Skin of body (tissue), 1 donor: ENCODE measurements at regions not wholly inside any gene's neighbourhood (a gene's known extent, or its start where the extent isn't known, plus 50 kb on each side); places are given as distances from the start of the nearest gene placed in this dataset.

Source experiments
- DNase-seq: peaks from one replicate; lab custom pipeline; 2025; lab: John Stamatoyannopoulos, UW

DNA sequence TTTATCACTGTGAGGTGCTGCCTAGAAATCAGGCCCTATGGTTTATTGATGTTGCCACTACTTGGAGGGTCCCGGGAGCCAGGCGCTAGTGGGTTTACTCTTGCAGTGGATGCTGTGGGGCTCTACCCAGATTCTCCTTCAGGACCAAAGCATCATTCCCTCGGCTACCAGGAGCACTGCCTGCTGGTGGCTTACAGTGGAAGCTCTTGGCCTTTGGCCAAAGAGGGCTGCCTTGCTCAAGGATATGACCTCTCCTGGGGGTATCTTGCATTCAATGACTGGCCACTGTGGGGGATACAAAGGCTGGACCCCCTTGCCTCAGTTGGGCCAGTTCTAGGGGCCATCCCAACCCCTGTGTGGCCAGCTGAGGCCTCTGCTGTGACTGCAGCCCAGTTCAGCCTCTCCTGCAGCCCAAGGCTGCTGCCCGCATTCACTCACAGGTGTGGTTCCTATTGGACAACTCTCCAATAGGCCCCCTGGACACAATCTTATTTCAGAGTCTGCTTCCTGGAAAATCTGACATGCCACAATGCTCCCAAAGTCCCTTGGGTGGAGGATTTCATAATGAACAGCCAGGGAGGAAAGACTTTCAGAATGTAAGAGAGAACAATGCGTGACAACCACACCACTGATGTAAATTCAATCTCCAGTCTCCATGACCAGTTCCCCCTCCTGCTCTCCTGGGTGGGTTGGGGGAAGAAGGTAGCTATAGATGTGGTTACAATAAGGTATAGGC lies 196.3 kb downstream of the SNX10 start:
- DNase-seq: no peak

DNA sequence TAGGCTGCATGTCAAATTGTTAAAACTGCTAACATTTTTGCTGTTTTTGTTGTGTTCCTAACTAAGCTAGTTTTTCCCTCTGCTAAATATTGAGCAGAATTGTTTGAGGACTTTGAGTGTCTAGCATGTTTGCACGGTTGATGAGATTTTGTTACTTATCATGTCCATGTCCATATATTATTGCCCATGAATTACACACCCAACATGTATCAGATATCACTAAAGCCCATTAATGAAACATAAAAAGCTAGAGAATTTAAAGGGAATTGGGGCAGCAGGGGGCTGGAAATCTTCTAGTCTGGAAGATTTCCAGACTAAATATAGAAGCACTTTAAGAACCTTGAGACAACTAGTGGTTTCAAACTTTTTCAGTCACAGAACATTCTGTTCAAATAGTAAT lies 197.7 kb downstream of the SNX10 start:
- no peak for DNase-seq

DNA sequence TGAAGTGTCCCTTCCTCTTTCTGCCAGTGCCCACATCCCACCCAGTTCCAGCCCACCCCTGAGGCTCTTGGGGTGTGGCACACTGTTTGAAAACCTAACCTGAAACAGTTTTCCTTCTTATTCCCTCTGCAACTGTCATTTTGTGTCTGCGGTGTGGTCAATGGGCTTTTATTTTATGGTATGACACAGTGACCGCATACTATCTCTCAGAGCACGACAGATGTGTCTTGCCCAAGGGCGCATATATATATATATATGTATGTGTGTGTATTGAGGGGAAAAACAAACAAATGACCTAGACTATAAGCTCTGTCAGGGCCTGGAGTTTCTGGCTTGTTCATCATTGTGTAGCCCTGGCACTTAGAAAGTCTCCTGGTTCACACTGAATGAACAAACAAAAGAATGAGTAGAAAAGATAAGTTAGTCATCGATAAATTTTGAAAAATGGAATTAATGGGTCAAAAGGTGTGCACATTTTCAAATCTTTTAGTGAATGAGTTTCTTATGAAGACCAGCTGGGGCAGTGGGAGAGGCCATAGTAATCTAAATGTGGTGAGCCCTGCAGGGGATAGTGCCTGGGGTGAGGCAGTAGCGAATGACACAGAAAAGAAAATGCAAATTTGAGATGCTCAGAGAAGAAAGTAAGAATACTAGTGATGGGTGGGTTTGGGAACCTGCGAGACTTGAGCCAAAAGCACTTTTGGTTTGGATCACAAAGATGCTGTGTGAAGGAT lies 198.4 kb downstream of the SNX10 start:
- DNase-seq: no peak

DNA sequence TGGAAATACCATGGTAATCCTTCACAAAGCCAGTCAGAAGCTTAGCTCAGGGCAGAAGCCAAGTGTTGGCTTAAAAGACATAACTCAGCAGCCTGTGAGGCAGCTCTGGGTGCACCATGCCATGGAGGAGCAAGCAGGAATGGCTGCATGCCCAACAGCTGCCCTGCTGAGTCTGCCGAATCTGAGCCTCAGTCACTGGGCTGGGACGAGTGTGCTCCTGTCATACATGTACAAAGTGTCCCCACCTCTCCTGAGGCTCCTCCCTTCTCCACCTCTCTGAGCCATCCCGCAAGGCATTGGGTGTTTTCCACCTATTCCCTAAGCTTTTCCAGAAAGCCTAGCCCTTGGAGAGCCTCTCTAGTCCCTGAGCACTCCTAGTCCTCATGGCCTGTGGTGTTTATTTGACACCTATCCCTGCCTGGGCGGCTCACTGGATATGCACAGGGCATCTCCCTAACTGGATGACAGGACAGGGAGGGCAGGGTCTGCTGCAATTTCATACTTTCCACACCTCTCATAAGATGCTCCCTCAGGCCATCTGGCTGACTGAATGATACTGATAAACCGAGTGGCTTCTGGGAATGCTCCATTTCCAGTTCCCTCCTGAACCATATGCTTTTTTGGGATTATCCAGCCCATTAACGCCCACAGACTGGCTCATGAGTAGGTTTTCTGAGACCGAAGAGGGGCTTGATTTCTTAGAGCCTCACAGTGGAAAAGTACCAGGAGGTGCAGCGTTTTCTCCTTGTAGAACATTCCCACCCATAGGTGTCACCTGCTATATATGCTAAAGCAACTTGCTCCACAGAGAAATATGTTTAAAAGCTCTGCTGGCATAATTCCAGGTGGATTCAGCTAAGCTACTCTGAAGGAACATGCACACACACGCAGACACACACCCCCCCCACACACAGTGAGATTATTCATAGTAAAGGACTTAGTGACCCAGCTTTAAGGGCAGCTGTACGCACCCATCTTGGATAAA lies 199.3 kb downstream of the SNX10 start:
- no peak for DNase-seq

DNA sequence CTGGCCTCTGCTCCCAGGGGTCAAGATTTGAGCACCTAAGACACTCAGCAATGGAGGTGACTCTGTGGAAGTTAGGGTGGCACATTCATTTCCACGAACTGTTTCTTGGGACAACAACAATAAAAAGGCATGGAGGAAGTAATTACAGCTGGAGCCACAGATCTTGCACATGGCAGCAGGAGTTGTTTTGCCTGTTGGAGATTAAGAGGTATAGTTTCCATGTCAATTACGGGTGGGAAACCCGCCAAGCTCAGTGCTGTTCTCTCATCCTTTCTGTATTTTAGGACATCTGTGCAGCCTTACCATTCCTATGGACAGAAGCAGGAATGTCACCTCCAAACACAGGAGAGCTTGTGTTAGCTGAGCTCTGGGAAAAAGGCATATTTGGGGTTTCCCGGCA lies 201.2 kb downstream of the SNX10 start:
- DNase-seq: no peak

DNA sequence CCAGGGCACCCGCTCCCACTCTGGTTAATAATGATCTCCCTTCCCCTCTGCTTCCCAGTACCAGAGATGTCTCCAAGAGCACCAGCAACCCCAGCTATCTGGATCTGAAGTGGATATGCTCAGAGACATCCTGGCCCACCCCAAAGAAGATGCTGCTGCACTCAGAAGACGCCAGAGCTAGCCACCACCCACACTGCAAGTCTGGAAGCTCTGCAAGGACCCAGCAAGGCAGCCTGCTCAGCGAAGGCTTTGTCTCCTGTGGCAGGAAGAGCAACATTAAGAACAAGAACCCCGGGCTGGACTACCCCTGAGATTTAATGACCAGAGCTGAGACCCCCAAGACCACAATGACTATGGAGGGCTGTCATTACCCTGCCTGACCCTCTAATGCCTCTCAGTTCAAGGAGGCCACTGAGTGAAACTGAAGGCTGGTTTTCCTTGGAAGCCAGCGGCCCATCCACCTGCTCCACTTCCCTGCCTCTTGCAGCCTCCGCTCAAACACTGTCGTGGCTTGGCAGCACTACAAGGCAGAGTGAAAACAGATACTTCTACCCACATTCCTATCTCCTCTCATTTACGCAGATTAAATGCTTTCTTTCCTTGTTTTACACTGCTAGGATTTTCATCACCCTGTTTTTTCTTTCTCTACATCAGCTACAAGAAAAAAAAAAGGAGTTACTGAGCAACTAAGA lies 202.2 kb downstream of the SNX10 start:
- DNase-seq: no peak

DNA sequence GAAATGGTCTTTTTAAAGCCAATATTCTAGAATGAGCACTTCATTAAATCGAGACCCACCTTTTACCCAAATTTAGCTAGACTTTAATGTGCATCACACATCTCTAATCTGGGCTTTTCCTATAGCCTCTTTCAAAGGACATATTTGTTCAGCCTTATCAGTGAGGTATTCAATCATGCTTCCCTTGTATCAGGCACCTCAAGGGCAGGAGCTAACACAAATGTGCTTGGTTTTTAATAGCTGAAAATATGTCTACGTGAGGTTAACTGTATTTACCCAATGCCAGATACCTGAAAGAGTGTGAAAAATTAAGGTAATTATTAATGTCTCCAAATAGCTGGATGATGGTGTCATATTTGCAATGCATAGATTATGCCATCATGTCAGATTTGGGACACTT lies 203.9 kb downstream of the SNX10 start:
- no peak for DNase-seq

DNA sequence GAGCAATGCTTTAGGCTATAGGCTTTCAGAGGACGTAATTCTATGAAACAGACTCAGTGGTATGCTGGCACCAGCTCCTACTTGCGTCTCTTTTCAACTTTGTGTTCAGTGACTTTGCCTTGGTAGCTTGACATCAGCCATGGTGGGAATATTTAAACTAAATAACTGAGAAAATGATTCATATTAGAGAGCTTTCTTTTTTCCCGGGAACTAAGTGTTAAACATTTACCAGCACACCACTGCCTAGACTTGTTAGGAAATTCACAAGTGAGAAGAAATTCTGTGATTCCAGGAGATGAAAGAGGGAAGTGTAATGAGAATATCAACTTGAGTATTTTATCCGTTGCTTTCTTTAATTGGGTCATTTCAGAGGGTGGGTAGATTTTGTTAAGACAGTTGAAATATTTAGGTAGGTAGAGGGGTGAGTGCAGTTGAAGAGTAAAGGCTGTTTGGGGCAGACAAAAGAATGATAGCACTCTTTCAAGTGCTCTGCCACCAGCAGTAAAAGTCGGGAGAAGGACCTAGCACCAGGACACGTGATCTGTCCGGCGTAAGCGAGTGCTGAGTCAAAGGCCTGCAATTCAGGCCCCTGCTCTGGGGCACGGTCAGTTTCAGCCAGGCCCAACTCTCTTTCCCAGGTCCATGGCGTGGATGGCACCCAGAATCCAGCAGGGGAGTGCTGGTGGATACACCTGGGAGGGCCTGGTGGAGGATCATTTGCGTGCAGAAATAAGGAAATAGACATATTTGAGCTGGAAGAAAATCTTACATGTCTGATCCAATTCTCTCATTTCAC lies 206.3 kb downstream of the SNX10 start:
- no peak for DNase-seq

DNA sequence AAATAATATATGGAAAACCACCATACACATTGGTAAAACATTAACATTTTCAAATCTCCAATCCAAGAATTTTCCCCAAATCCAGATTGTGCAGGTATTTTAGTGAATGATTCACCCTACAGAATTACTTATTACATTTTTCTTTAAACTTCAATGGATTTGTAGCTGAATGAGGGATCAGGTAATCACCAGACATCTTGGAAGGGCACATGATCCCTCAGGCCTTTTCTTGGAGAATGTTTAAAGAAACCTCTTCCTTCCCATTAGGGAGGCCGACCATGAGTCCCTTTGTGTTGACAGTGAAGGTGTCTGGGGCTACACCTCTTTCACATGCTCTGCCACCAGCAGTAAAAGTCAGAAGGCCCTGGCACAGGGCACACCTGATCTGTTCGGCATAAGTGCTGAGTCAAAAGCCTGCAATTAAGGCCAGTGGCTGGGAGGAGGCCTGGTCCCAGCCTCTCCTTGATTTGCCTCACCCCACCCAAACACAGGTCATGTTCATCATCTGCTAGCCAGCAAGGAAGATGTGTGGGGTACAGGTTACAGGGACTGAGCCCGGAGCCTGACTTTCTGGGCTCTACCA lies 207.7 kb downstream of the SNX10 start:
- DNase-seq: no peak

DNA sequence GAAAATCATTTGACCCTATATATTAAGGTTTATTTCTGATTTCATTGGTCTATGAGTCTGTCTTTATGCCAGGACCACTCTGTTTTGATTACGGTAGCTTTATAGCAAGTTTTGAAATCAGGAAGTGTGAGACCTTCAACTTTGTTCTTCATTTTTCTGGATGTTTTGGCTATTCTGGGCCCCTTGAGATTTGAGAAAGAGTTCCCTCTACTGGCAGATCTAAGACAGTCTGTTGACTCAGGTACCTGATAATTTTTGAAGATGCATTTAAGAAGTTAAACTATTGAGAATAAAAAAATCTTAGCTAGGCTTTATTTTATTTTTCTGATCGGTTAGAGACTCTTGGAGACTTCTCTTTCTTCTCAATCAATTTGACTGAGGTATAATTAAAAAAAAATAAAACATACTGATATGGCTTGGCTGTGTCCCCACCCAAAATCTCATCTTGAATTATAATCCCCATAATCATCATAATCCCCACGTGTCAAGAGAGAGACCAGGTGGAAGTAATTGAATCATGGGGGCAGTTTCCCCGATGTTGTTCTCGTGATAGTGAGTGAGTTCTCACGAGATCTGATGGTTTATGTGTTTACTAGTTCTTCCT lies 209.2 kb downstream of the SNX10 start:
- no peak for DNase-seq

DNA sequence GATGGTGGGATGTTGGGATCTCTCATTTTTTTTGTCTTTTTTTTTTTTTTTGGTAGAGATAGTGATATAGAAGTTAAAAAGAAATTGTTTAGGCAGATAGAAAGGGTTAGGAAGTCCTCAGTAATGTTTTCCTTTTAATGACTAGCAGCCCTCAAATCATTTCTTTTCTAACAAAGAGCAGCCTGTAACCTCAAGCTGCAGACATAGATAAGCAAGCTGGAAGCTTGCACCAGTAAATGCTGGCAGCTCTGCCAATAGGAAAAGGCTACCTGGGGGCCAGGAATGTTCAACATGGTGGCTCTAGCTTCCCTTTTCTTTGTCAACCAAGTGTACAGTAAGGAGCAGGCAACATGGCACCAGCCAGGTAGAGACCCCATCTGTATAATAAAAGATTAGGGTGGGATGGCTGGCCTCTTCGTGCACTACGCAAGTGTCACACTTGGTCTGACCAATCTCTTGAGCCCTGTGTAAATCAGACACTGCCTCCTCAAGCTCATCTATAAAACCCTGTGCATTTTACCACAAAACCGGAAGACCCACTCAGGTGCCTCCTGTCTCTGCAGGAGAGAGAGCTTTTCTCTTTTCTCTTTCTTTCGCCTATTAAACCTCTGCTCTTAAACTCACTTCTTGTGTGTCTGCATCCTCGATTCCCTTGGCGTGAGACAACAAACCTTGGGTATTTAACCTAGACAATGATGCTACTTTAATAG lies 212.9 kb downstream of the SNX10 start:
- no peak for DNase-seq

DNA sequence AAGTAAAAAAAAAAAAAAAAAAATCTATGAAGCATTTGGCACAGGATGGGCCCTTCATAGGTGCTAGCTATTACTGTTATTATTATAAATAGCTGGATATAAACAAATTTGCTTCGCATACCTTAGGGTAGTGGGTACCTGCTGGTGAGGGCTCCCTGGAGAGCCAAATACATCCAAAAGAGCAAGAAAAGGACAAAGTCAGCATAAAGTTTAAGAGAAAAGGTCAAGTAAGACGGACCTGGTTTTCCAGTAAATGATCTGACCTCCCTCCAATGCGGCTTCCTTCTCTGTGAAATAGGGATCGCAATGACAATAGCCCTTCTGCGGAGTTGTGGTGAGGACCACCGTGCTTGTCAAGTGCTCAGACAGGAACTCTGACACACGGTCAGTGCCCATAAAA lies 214.5 kb downstream of the SNX10 start:
- no peak for DNase-seq

DNA sequence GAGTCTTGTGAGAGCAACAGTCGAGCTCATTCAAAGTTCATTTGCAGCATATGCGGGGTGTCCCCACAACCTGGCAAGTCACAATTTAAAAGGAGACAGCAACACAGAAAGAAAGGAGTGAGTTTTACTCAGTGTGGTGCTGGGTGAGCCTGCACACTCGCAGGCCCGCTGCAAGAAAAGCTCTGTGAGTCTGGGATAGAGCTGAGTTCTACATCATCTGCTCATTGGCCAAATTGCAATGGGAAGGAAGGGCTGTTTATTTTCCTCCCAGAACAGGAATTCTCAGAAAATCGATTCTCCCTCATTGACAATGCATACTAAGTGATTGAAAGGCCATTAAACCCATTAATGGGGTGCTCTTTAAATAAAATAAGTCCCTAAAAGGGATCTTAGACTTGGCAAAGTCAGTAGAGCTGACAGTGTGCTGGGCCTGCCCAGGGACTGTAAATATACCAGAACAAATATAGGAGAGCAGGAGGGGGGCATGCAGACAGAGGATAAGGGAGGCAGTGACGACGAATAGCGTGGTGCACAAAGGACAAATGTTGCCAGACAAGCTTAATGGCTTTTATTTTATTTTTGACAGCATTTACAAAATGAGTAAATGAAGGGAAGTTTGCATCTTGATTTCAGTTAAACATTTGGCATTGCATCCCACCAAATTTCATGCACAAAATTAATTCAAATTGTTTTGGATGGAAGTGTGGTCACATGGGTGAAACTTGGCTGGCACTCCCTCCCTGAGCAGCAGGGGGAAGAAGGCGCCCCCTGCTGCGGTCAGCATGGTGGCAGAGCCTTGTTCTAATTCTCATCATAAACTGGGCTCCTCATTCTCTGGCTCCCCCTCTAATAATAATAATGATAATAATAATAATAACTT lies 215.7 kb downstream of the SNX10 start:
- no peak for DNase-seq

DNA sequence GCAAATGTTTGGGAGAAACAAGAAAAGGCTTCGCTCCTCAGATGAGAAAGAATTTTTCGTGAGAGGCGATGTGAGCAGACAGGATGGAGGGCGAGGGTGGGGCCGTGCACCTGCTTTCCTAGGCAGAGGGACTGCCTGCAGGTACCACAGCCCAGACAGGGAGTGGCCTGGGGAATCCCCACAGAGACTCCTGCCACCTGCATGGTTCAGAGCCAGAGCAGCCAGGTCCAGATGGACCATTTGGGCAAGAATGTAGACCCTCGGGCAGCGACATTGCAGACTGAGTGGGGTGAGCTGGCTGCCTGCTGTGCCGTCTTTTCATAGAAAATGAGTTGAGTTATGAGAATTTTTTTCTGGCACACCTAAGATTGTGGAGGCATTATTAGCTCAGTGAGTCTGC lies 216.8 kb downstream of the SNX10 start:
- no peak for DNase-seq

DNA sequence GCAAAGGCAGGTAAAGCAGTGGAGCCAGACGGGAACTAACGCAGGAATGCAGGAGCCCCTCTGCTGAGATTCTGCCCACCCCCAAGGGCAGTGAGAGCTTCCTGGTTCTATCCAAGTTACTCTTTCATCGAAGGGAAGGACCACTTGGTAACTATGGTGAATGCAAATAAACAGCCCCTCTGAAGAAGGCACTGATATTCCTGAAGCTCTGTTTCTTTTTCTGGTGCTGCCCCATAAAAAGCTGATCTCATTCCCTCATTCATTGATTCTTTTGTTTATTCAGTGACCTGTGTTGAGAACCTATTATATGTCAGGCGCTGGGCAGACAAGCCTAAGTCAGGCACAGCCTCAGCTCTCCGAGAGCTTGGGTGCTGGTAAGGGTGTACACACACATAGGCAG lies 217.3 kb downstream of the SNX10 start:
- DNase-seq: no peak

DNA sequence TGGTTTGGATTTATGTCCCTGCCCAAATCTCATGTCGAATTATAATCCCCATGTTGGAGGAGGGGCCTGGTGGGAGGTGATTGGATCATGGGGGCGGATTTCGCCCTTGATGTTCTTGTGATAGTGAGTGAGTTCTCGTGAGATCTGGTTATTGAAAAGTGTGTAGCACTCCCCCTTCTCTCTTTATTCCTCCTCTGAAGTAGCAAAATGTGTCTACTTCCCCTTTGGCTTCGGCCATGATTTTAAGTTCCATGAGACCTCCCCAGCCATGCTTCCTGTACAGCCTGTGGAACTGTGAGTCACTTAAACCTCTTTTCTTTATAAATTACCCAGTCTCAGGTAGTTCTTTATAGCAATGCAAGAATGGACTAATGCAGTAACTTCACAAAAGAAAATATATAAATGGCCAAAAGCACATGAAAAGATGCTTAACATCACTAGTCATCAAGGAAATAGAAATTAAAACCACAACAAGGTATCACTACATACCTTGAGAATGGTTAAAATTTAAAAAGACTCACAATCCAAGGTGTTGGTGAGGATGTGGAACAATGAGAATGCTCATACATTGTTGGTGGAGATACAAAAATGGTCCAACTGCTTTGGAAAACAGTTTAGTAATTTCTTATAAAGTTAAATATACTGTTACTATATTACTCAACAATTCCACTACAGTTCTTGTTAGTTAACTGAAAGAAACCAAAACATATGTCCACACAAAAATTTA lies 218.7 kb downstream of the SNX10 start:
- DNase-seq: no peak

DNA sequence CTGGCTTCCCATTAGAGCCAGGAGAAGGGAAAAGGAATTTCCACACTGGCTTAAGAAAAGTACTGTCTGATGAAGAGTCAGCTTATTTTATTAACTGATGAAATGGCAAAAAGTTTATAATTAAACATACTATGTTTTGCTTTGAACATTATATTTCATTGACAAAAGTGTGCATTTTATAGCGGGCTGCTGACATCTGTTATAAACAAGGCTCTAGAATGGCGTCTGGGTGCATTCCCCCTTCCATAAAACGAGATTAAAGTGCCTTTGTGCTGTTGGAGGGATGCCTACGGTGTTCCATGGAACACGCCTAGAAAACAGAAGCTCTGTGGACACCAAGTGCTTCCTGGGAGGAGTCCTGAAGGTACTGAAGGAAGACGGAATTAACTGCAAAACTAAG lies 220.2 kb downstream of the SNX10 start:
- DNase-seq: no peak
